22Rv1 (cell line): ENCODE measurements at regions not wholly inside any gene's neighbourhood (a gene's known extent, or its start where the extent isn't known, plus 50 kb on each side); places are given as distances from the start of the nearest gene placed in this dataset.
"Not testable (repeated sequence)": the region's sequence is repeated elsewhere in the genome, so short reads cannot be mapped to it uniquely, and the experiment has no call there.

ENCODE experiments used
- H3K27ac ChIP-seq: fragments of 450-650 bp; 2 replicates; pipeline ENCODE4 v1.5.1; 2017
- ZFX ChIP-seq: fragments of 450-650 bp; IDR thresholded peaks from 2 replicates; pipeline ENCODE4 v1.6.1; 2017; ENCODE audit warnings: antibody characterized with exemption, borderline replicate concordance
- TF ChIP-seq, protein P1 (sequence below): fragments of 450-650 bp; IDR thresholded peaks from 2 replicates; pipeline ENCODE4 v1.5.1; 2017; ENCODE audit warnings: mild to moderate bottlenecking

DNA sequence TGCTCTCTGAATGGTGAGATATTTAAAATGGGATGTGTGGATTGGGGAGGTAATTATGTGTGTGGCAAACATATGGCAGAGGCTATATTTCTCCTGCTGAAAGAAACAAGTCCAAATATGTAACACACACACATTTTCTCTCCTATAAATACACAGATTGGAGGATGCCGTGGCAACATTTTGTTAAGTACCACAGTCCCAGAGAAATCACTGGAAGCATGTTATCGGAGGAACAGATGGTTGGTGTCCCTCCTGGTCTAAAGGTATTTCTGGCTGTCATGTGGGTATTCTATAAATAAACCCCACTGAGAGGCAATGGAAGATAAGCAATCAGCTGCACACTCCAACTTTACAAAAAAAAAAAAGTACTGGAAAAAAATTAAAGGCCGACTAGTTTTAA is 528.3 kb upstream of the BOD1L1 start:
- no peak overlapping the region for H3K27ac ChIP-seq
- TF ChIP-seq ZFX, result no peak
- TF ChIP-seq, protein P1, sequence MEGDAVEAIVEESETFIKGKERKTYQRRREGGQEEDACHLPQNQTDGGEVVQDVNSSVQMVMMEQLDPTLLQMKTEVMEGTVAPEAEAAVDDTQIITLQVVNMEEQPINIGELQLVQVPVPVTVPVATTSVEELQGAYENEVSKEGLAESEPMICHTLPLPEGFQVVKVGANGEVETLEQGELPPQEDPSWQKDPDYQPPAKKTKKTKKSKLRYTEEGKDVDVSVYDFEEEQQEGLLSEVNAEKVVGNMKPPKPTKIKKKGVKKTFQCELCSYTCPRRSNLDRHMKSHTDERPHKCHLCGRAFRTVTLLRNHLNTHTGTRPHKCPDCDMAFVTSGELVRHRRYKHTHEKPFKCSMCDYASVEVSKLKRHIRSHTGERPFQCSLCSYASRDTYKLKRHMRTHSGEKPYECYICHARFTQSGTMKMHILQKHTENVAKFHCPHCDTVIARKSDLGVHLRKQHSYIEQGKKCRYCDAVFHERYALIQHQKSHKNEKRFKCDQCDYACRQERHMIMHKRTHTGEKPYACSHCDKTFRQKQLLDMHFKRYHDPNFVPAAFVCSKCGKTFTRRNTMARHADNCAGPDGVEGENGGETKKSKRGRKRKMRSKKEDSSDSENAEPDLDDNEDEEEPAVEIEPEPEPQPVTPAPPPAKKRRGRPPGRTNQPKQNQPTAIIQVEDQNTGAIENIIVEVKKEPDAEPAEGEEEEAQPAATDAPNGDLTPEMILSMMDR, result no peak

DNA sequence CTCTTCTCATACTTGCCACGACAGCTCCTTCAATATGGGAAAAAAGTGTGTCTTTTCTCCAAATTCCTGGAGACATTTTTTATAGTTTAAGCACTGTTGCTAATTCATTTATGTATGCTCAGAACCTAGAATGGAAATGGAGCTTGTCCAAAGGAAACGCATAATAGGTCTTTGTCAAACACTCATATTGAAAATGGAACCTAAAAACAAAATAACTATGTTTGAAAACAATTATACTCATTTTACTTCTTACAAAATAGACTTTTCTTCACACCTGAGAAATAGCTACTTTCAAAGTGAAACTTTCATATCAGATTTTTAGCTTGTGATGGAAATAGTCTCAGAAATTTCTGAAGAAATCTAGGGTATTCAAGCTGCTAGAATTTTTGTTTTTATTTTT is 529.7 kb upstream of the BOD1L1 start:
- no peak overlapping the region for H3K27ac ChIP-seq
- TF ChIP-seq ZFX, result no peak
- TF ChIP-seq, protein P1, result no peak

DNA sequence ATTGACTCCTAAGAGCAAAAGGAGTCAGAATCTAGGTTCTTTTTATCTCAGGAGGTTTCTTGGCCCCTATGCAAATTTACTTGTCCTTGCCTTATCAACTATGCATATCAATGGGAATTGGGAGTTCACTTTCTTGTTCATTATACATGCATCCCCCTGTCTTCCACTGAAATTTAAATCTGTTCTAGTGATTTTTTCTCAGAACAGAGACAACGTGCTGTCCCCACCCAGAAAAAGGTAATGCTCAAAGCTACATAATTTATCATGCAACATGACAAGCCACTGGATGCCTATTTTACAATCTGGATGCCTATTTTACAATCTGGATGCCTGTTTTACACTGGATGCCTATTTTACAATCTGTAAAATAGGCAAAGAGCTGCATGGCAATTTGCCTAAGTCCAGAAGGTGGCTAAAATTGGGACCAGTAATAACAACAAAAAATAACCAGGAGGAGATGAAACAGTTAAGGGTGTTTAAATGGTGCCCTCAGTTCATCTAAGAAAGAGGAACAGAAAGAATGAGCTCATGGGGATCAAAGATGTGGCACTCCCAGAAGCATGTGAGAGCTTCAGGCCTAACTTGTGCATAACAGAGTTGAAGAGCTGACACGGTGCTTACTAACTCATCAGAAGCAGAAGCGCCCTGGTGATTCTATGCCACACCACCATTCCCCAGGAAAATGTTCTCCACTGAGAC is 537.8 kb upstream of the BOD1L1 start:
- no peak for TF ChIP-seq ZFX
- TF ChIP-seq, protein P1, result no peak

DNA sequence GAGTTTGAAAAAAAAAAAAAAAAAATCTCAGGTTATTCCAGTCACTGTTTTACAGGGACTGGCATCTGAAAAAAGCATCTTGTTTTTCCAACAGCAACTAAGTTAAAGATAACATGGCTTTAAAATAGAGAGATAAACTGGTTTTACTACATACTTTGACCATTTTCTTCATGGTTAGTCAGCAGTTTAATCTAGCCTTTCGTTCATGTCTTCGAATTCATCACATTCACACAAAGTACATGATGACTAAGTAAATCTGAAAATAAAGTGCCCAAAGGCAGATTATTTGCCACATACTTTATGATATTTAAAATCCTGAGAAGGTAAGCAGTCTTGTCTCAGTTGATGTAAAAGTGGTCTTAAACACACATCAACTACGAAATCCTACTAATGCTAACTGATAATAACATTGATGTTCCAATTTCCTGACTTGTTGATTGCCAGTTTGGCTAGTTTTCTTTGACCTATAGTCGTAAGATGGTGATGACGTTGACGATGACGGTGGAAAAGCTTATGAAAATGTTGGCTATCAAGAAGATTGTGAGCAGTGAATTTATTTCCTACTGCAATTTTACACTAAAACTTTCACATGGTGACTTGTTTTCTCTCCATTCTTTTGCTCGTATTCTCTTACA is 540.5 kb upstream of the BOD1L1 start:
- H3K27ac ChIP-seq, result no peak overlapping the region
- TF ChIP-seq ZFX, result no peak
- TF ChIP-seq, protein P1, result no peak

More for the DNA sequence above, 537.8 kb upstream of the BOD1L1 start:
- no peak overlapping the region for H3K27ac ChIP-seq

DNA sequence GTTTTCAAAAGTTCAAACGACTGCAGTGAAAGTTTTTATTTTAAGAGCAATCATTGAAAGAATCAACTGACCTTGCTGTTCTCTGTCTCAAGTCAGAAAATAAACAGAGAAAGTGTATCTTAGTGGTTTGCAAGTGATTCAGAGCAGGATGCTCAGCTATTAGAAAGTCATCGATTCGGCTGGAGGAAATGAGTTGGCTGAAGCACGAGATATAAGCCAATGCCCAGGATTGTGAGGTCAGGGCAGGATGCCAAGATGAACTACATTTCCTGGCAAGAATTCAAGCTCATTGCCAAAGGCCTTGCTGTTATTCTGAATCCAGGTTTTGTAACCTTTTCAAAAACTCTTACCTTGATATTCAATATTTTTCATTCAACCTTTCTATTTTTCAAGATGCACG is 541.4 kb upstream of the BOD1L1 start:
- no peak overlapping the region for H3K27ac ChIP-seq

DNA sequence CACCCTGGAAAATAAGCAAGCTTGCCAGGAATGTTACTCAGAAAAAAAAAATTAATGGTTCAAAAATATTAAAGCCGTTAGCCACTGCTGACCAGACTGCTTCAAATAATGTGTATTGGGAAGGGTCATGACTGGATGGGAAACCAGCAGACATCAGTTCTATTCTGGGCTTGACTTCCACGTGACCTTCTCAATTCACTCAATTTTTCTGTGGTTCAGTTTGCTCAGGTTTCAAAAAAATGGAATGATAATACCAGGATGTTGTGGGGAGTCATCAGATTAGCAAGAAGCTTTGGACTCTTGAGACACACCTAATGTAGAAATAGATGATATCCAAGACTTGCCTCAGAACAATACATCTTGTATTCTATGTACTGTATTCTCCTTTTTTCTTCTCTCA is 541.9 kb upstream of the BOD1L1 start:
- no peak for TF ChIP-seq ZFX
- TF ChIP-seq, protein P1, result no peak
- no peak overlapping the region for H3K27ac ChIP-seq

More for the DNA sequence above, 541.4 kb upstream of the BOD1L1 start:
- no peak for TF ChIP-seq ZFX
- TF ChIP-seq, protein P1, result no peak

DNA sequence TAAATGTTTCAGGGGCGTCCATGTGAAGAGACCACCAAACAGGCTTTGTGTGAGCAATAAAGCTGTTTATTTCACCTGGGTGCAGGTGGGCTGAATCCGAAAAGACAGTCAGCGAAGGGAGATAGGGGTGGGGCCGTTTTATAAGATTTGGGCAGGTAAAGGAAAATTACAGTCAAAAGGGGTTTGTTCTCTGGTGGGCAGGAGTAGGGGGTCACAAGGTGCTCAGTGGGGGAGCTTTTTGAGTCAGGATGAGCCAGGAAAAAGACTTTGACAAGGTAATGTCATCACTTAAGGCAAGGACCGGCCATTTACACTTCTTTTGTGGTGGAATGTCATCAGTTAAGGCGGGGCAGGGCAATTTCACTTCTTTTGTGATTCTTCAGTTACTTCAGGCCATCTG is 542.4 kb upstream of the BOD1L1 start:
- not testable (repeated sequence) for H3K27ac ChIP-seq

DNA sequence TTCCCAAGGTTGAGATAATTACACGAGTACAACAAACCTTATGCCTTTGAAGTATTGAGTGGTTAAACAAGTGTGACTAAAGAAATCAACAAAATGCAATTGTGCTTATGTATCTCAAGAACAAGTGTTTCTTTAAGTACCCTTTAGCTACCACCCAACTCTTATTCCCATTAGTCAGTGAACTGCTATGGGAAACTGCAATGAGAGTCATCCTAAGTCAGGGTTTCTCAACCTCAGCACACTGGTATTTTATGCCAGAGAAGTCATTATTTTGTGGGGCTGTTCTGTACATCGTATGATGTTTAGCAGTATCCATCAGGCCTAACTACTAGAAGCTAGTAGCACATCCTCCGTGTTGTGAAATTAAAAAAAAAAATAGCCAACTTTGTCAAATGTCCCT is 549.1 kb upstream of the BOD1L1 start:
- no peak overlapping the region for H3K27ac ChIP-seq
- TF ChIP-seq, protein P1, result no peak
- TF ChIP-seq ZFX, result no peak
